Endothelial cell of umbilical vein (primary cell): ENCODE measurements at regions not wholly inside any gene's neighbourhood (a gene's known extent, or its start where the extent isn't known, plus 50 kb on each side); places are given as distances from the start of the nearest gene placed in this dataset.

Experiments used
- BruUV-seq: library from RNA; stranded (reverse); fragments of 400-500 nt; replicated peaks from 2 replicates; lab custom pipeline; 2021; lab: Mats Ljungman, UMichigan
- CTCF ChIA-PET: fragments of 300-600, 350-600 bp; sonication (Branson Sonifier 250); formaldehyde crosslinking; loops from one replicate; lab custom pipeline; 2021; ENCODE audit warnings: antibody characterized with exemption, inconsistent platforms; lab: Charles Lee
- POLR2A ChIA-PET: fragments of 300-600, 350-600 bp; sonication (Branson Sonifier 250); formaldehyde crosslinking; loops from one replicate; lab custom pipeline; 2021; ENCODE audit warnings: antibody characterized with exemption, inconsistent platforms; lab: Charles Lee
- DNase-seq: peaks from one replicate; pipeline ENCODE4 v3.0.0-alpha.2; 2011; ENCODE audit warnings: low read depth, low spot score
- FAIRE-seq: peaks from 2 replicates; lab custom pipeline; 2011; peaks lifted over from hg19 to GRCh38; lab: Jason Lieb, UNC
- H2AFZ ChIP-seq: 2 replicates; pipeline ENCODE4 v1.6.0; 2012; ENCODE audit warnings: low read depth, low read length, control low read depth, inconsistent platforms
- H3K27ac ChIP-seq: 2 replicates; pipeline ENCODE4 v1.5.1; 2011; ENCODE audit warnings: low read depth, mild to moderate bottlenecking, control low read depth, low read length, moderate library complexity; ENCODE audit not compliant: insufficient read depth
- H3K27me3 ChIP-seq, 2 experiments: 2 replicates each; pipeline versions ENCODE4 v1.6.0 to v1.6.1; 2011; ENCODE audit warnings: low read length in 2 of 2, mixed read lengths in 1 of 2; ENCODE audit not compliant: control insufficient read depth in 2 of 2, insufficient read depth in 2 of 2
- H3K36me3 ChIP-seq, 2 experiments: 2 replicates in 1 of 2; 3 replicates in 1 of 2; pipeline ENCODE4 v1.5.1; 2011; ENCODE audit warnings: low read length in 2 of 2, mild to moderate bottlenecking in 1 of 2, moderate library complexity in 1 of 2; ENCODE audit not compliant: control insufficient read depth in 2 of 2, insufficient read depth in 2 of 2; ENCODE audit errors: extremely low read depth in 1 of 2
- H3K4me1 ChIP-seq: 3 replicates; pipeline ENCODE4 v1.5.1; 2011; ENCODE audit warnings: mild to moderate bottlenecking, low read length; ENCODE audit not compliant: control insufficient read depth, insufficient read depth; ENCODE audit errors: extremely low read depth
- H3K4me2 ChIP-seq: 2 replicates; pipeline ENCODE4 v1.6.1; 2011; ENCODE audit warnings: low read length, control low read depth, mixed read lengths; ENCODE audit not compliant: insufficient read depth
- H3K4me3 ChIP-seq, 3 experiments: fragments of 200-600 bp in 1 of 3; sonication (generic), shearing (Covaris generic) in 1 of 3; replicated peaks in 1 of 3; 2 replicates each; pipeline ENCODE4 v1.5.1; 2011 to 2016; ENCODE audit warnings: control low read depth in 3 of 3, low read length in 3 of 3, mild to moderate bottlenecking in 2 of 3, inconsistent platforms in 1 of 3, low read depth in 1 of 3, moderate library complexity in 1 of 3; ENCODE audit not compliant: insufficient read depth in 1 of 3
- H3K79me2 ChIP-seq: 2 replicates; pipeline ENCODE4 v1.6.0; 2012; ENCODE audit warnings: low read length, inconsistent platforms; ENCODE audit not compliant: control insufficient read depth, insufficient read depth
- H3K9ac ChIP-seq: replicated peaks from 2 replicates; pipeline ENCODE3; 2011; ENCODE audit warnings: low read length, control low read depth; ENCODE audit not compliant: insufficient read depth; ENCODE audit errors: extremely low read depth
- H3K9me1 ChIP-seq: replicated peaks from 3 replicates; pipeline ENCODE4 v1.6.0; 2011; ENCODE audit warnings: mild to moderate bottlenecking, low read length; ENCODE audit not compliant: control insufficient read depth, insufficient read depth; ENCODE audit errors: extremely low read depth
- H3K9me3 ChIP-seq: replicated peaks from 2 replicates; pipeline ENCODE4 v1.5.1; 2012; ENCODE audit warnings: low read length, inconsistent platforms; ENCODE audit not compliant: control insufficient read depth, insufficient read depth
- H4K20me1 ChIP-seq: replicated peaks from 2 replicates; pipeline ENCODE3; 2011; ENCODE audit warnings: mild to moderate bottlenecking, low read length; ENCODE audit not compliant: control insufficient read depth, insufficient read depth; ENCODE audit errors: extremely low read depth
- CTCF ChIP-seq, 2 donors: IDR thresholded peaks; 1 replicate in 1 of 2; 2 replicates in 1 of 2; pipeline ENCODE4 v1.5.1; 2011; ENCODE audit warnings: low read length in 2 of 2, mild to moderate bottlenecking in 2 of 2, moderate library complexity in 2 of 2, control low read depth in 1 of 2, inconsistent platforms in 1 of 2, low read depth in 1 of 2; ENCODE audit not compliant: insufficient read depth in 1 of 2; ENCODE audit errors: extremely low read depth in 1 of 2
- EZH2 ChIP-seq: IDR thresholded peaks from 2 replicates; pipeline ENCODE4 v1.6.1; 2012; ENCODE audit warnings: borderline replicate concordance, low read depth, mild to moderate bottlenecking, moderate library complexity, low read length, inconsistent platforms; ENCODE audit not compliant: severe bottlenecking
- FOS ChIP-seq: IDR thresholded peaks from 2 replicates; pipeline ENCODE4 v1.6.1; 2011; ENCODE audit warnings: mild to moderate bottlenecking, low read length, moderate library complexity, borderline replicate concordance; ENCODE audit not compliant: insufficient read depth
- GATA2 ChIP-seq: IDR thresholded peaks from 2 replicates; pipeline ENCODE4 v1.7.0; 2011; ENCODE audit warnings: low read depth, mild to moderate bottlenecking, moderate library complexity, mixed read lengths, low read length; ENCODE audit not compliant: insufficient read length, insufficient read depth
- JUN ChIP-seq: IDR thresholded peaks from 2 replicates; pipeline ENCODE4 v1.6.1; 2011; ENCODE audit warnings: borderline replicate concordance, low read depth; ENCODE audit not compliant: insufficient read length, insufficient read depth
- MAX ChIP-seq: IDR thresholded peaks from 2 replicates; pipeline ENCODE4 v1.6.1; 2011; ENCODE audit not compliant: insufficient read depth, insufficient read length
- MYC ChIP-seq: IDR thresholded peaks from one replicate; pipeline ENCODE4 v1.6.1; 2011; ENCODE audit warnings: mild to moderate bottlenecking, low read depth, low read length
- POLR2A ChIP-seq: IDR thresholded peaks from 2 replicates; pipeline ENCODE4 v1.6.1; 2012; ENCODE audit warnings: low read depth, mild to moderate bottlenecking, control low read depth, low read length
- POLR2AphosphoS5 ChIP-seq: IDR thresholded peaks from 2 replicates; pipeline ENCODE4 v1.6.1; 2012; ENCODE audit warnings: low read depth, mild to moderate bottlenecking, control low read depth, low read length, moderate library complexity; ENCODE audit not compliant: insufficient read depth
- dilution Hi-C: fragments of 300-500 bp; cut with MboI; formaldehyde crosslinking; loops from one replicate; pipeline ENCODE4 v1.15.0; 2019; ENCODE audit warnings: low sequenced_read_pairs; ENCODE audit not compliant: extremely low pct_ligation_motif_present
- intact Hi-C: fragments of 100-400 bp; cut with micrococcal nuclease; formaldehyde crosslinking; loops from one replicate; pipeline ENCODE4 v1.10.0; 2022

GRCh38 chr1:91092503-91092902 lies 70.7 kb upstream of the ZNF644 start:
- H3K4me2 ChIP-seq = no peak overlapping the region
- H3K79me2 ChIP-seq = no peaks in the 10 kb centered on the region
- no peak for FAIRE-seq
- no peaks in the 10 kb centered on the region for H3K9me3 ChIP-seq
- ChIA-PET POLR2A (no interaction called here), CTCF (interaction anchor here (0.5 kb wide), 1 partner anchor 274 kb away, joined by 3 read pairs; no protein-coding TSS in a partner anchor)
- no peaks in the 10 kb centered on the region for H3K9me1 ChIP-seq
- H3K9ac ChIP-seq = no peak overlapping the region
- no peak overlapping the region for H2AFZ ChIP-seq
- H3K27ac ChIP-seq = no peak overlapping the region
- dilution Hi-C loops (no loop called here), intact Hi-C loops (no loop called here)
- H3K27me3 ChIP-seq = no peaks in the 10 kb centered on the region
- H3K4me1 ChIP-seq = no peaks in the 10 kb centered on the region
- H3K36me3 ChIP-seq = no peaks in the 10 kb centered on the region
- no peak overlapping the region for H3K4me3 ChIP-seq
- DNase-seq = peak; percentile 26
- H4K20me1 ChIP-seq = no peaks in the 10 kb centered on the region
- no peak for TF ChIP-seq MAX
- no peak for TF ChIP-seq POLR2AphosphoS5
- no peak for TF ChIP-seq GATA2
- no peak for TF ChIP-seq EZH2
- TF ChIP-seq POLR2A = no peak
- TF ChIP-seq MYC = no peak
- no peak for TF ChIP-seq FOS
- TF ChIP-seq CTCF (IDR thresholded peaks at IDR 0.05; ENCODE audit: extremely low read depth in 1 of 2, insufficient read depth in 1 of 2, low read depth in 1 of 2, low read length in 2 of 2) = no peak
- TF ChIP-seq JUN = no peak
- no TSS peak for BruUV-seq
